HFF-Myc (cell line): ENCODE measurements at regions not wholly inside any gene's neighbourhood (a gene's known extent, or its start where the extent isn't known, plus 50 kb on each side); places are given as distances from the start of the nearest gene placed in this dataset.
A peak's percentile ranks its signal among the peaks of the same experiment; 100 is the strongest.
"Not testable (repeated sequence)": the region's sequence is repeated elsewhere in the genome, so short reads cannot be mapped to it uniquely, and the experiment has no call there.

Experiments
- DNase-seq: peaks from one replicate; pipeline ENCODE4 v3.0.0-alpha.2; 2011; ENCODE audit warnings: low read depth; ENCODE audit errors: extremely low read depth
- H3K4me3 ChIP-seq: replicated peaks from 2 replicates; pipeline ENCODE4 v1.5.1; 2011; ENCODE audit warnings: low read depth, mild to moderate bottlenecking, control low read depth, low read length
- TF ChIP-seq, protein P1 (sequence below): IDR thresholded peaks from 2 replicates; pipeline ENCODE4 v1.5.1; 2012; ENCODE audit warnings: mild to moderate bottlenecking, low read depth, low read length, control low read depth; ENCODE audit errors: missing control alignments

DNA sequence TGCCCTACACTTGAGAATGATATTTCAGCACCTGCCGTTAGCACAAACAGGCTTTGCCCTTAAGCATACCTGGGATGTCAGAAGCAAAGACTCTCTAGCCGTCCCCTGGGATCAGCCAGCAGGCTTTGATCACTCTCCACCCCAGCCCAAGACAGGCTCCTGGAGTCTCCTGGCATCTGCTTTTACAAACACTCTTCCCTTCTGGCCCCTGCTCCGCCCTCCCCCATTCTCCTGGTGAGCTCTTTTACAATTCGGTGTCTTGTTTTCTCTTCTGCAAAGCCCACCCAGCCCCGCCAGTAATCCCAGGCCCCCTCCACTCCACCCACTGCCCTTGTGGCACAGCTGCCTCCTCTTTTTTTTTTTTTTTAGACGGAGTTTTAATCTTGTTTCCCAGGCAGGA lies 50.4 kb downstream of the KATNIP start:
- no peak for DNase-seq
- TF ChIP-seq, protein P1, sequence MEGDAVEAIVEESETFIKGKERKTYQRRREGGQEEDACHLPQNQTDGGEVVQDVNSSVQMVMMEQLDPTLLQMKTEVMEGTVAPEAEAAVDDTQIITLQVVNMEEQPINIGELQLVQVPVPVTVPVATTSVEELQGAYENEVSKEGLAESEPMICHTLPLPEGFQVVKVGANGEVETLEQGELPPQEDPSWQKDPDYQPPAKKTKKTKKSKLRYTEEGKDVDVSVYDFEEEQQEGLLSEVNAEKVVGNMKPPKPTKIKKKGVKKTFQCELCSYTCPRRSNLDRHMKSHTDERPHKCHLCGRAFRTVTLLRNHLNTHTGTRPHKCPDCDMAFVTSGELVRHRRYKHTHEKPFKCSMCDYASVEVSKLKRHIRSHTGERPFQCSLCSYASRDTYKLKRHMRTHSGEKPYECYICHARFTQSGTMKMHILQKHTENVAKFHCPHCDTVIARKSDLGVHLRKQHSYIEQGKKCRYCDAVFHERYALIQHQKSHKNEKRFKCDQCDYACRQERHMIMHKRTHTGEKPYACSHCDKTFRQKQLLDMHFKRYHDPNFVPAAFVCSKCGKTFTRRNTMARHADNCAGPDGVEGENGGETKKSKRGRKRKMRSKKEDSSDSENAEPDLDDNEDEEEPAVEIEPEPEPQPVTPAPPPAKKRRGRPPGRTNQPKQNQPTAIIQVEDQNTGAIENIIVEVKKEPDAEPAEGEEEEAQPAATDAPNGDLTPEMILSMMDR = no peak

DNA sequence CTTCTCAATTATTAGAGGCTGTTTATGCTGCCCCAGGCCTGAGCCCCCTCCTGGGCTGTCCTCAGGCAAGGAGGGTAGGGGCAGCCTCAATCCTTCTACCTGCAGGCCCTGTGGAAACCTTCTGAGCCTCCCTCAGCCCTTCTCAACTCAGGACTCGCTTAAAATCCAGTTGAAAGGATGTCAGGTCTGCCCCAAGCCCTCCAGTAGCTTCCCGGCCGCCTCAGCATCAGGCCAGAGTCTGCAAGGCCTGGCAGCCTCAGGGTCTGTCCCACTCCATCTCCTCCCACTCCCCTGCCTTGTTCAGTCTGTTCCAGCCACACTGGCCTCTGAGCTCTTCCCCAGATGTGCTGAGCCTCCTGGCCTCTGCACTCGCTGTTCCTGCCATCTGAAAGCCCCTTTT lies 52.2 kb downstream of the KATNIP start:
- H3K4me3 ChIP-seq = no peak overlapping the region
- TF ChIP-seq, protein P1 = no peak
- DNase-seq = no peak

More for the DNA sequence above, 50.4 kb downstream of the KATNIP start:
- H3K4me3 ChIP-seq = no peak overlapping the region

DNA sequence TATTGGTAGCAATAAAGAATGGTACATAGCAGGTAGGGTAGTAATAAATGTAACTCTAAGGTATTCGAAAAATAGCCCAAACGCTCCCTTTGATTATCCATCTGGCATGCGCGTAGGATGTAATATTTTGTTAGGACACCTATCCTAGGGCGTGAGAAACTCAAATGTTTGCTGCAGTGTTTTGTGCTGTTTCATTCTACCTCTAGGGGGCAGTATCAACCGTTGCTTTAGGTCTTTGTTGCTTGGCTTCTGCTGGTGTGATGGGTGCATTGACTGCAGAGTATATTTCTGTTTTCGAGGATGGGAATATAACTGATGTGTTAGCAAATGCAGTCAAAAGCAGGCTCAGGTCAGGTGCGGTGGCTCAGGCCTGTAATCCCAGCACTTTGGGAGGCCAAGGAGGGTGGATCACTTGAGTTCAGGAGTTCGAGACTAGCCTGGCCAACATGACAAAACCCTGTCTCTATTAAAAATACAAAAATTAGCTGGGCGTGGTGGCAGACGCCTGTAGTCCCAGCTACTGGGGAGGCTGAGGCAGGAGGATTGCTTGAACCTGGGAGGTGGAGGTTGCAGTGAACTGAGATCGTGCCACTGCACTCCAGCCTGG lies 55.7 kb downstream of the KATNIP start:
- DNase-seq = peak; percentile 12

DNA sequence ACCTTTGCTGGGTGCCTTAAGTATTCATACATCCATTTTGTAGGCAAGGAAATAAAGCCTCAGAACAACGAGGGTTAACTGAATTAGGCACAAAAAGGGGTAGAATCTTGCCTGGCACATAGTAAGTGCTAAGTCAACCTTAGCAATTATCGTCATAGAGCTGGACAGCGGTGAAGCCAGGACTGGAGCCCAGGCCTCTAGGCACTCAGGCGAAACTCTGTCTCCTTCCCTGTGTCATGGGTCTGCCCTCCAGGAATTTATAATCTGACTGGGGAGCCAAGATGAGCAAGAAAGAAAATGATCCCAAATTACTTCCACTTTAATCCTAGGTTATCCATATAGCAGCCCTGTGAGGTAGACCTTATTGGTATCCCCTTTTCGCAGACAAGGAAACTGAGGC lies 61.4 kb downstream of the KATNIP start:
- H3K4me3 ChIP-seq = no peak overlapping the region
- TF ChIP-seq, protein P1 = no peak
- no peak for DNase-seq

More for the DNA sequence above, 55.7 kb downstream of the KATNIP start:
- H3K4me3 ChIP-seq = not testable (repeated sequence)
- TF ChIP-seq, protein P1 = peak; percentile 74

DNA sequence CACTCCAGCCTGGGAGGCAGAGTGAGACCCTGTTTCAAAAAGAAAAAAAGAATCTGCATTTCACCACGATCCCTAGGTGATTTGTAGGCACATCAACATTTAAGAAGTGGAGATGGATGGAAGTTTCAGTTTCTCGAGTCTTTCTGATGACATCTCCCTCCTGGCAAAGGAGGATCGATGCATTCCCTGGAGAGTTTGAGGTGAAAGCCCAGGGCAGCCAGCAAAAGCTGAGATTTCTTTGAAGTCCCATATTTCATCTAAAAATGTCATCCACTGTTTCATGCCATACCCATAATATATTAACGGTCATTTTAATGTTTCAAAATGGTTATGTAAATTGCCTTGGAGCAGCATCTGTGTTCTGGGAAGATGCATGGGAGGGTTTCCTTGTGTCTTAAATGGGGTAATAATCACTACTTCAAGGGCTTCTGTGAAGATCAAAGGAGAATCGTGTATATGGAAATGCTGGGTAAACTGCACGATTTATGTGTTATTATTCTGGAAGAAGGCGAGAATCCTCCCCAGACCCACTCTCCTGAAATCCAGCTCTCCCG lies 63.4 kb downstream of the KATNIP start:
- TF ChIP-seq, protein P1 = no peak
- DNase-seq = no peak
- no peak overlapping the region for H3K4me3 ChIP-seq

DNA sequence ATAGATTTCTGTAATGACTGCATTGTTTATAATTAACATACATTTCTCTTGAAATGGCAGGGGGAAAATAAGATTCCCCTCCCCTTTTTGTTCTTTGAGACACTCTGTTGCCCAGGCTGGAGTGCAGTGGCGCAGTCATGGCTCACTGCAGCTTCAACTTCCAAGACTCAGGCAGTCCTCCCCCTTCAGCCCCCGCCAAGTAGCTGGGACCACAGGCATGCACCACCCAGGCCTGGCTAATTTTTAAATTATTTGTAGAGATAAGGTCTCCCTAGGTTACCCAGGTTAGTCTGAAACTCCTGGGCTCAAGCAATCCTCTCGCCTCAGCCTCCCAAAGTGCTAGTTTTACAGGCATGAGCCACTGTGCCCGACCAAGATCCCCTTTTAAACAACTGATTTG lies 67.7 kb downstream of the KATNIP start:
- TF ChIP-seq, protein P1 = no peak
- no peak overlapping the region for H3K4me3 ChIP-seq
- no peak for DNase-seq
